ENCODE measurements at regions not wholly inside any gene's neighbourhood (a gene's known extent, or its start where the extent isn't known, plus 50 kb on each side); places are given as distances from the start of the nearest gene placed in this dataset.

DNA sequence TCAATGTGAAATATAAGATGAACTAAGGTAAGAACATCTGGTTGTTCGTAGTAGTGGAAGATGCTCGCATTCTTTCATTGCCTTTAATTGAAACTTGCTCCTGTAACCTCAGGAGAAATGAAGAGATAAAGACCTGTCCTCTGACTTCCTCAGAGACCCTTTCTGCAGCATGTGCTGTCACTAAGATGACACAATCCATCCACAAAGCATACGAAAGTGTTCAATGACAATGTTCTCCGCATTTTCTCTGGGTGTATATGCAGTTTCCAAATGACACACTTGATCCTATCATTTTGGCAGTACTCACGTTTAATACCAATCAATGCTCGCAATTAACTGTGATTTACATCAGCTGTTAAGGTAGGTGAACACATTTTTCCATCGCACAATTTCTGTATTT, 65.8 kb downstream of the PRL start:
- TF ChIP-seq, protein P1, sequence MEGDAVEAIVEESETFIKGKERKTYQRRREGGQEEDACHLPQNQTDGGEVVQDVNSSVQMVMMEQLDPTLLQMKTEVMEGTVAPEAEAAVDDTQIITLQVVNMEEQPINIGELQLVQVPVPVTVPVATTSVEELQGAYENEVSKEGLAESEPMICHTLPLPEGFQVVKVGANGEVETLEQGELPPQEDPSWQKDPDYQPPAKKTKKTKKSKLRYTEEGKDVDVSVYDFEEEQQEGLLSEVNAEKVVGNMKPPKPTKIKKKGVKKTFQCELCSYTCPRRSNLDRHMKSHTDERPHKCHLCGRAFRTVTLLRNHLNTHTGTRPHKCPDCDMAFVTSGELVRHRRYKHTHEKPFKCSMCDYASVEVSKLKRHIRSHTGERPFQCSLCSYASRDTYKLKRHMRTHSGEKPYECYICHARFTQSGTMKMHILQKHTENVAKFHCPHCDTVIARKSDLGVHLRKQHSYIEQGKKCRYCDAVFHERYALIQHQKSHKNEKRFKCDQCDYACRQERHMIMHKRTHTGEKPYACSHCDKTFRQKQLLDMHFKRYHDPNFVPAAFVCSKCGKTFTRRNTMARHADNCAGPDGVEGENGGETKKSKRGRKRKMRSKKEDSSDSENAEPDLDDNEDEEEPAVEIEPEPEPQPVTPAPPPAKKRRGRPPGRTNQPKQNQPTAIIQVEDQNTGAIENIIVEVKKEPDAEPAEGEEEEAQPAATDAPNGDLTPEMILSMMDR (IDR thresholded peaks at IDR 0.05): no peak
- TF ChIP-seq RAD21 (conservative IDR thresholded peaks at IDR 0.05 in 1 of 2, IDR thresholded peaks at IDR 0.05 in 1 of 2) (no peak), POLR2A (IDR thresholded peaks at IDR 0.05; ENCODE audit: low read length) (no peak), JUN (IDR thresholded peaks at IDR 0.05) (no peak), BHLHE40 (IDR thresholded peaks at IDR 0.05; ENCODE audit: low read depth, low read length) (no peak), RFX5 (IDR thresholded peaks at IDR 0.05) (no peak), TP53 (CRISPR knock-in tag; IDR thresholded peaks at IDR 0.05) (no peak), MYC (IDR thresholded peaks at IDR 0.05; ENCODE audit: borderline replicate concordance, low read length) (no peak), USF2 (IDR thresholded peaks at IDR 0.05) (no peak), NFE2L2 (conservative IDR thresholded peaks at IDR 0.05; ENCODE audit: low read length) (no peak)
- TF ChIP-seq, protein P2, sequence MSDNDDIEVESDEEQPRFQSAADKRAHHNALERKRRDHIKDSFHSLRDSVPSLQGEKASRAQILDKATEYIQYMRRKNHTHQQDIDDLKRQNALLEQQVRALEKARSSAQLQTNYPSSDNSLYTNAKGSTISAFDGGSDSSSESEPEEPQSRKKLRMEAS (IDR thresholded peaks at IDR 0.05): no peak

Measured in A549 (cell line).